Natural killer cell (primary cell): ENCODE measurements at regions not wholly inside any gene's neighbourhood (a gene's known extent, or its start where the extent isn't known, plus 50 kb on each side); places are given as distances from the start of the nearest gene placed in this dataset.

Source experiments
- ATAC-seq, 3 donors: fragments of 150-1000 bp in 2 of 3; fragments of 200-7000 bp in 1 of 3; cut with Tn5 transposase; 1 replicate in 1 of 3; 2 replicates in 2 of 3; pipeline ENCODE4 v1.10.0; 2021; ENCODE audit warnings: mild to moderate bottlenecking in 2 of 3, moderate library complexity in 2 of 3
- DNase-seq, 2 donors: peaks; one replicate each; pipeline versions ENCODE4 v3.0.0 to v3.0.0-alpha.2; 2013 to 2021; ENCODE audit warnings: mixed read lengths in 1 of 2
- H3K27ac ChIP-seq: one replicate; pipeline ENCODE4 v1.5.1; 2013; ENCODE audit warnings: mild to moderate bottlenecking, low read length
- H3K27me3 ChIP-seq: one replicate; pipeline ENCODE4 v1.6.1; 2013; ENCODE audit warnings: low read length; ENCODE audit not compliant: control insufficient read depth, insufficient read depth
- H3K36me3 ChIP-seq: one replicate; pipeline ENCODE4 v1.6.1; 2013; ENCODE audit warnings: low read length; ENCODE audit not compliant: control insufficient read depth, insufficient read depth
- H3K4me1 ChIP-seq: one replicate; pipeline ENCODE4 v1.6.1; 2013; ENCODE audit warnings: low read length; ENCODE audit not compliant: control insufficient read depth, insufficient read depth
- H3K4me3 ChIP-seq: one replicate; pipeline ENCODE4 v1.5.1; 2013; ENCODE audit warnings: low read length
- H3K9me3 ChIP-seq: one replicate; pipeline ENCODE4 v1.6.1; 2013; ENCODE audit warnings: low read length; ENCODE audit not compliant: control insufficient read depth, insufficient read depth
- H3K27ac Mint-ChIP-seq, 2 donors: one replicate each; pipeline ENCODE4 v1.8.0; 2022; ENCODE audit warnings: mild to moderate bottlenecking in 2 of 2, mixed read lengths in 2 of 2, moderate library complexity in 1 of 2
- H3K27me3 Mint-ChIP-seq, 2 donors: one replicate each; pipeline ENCODE4 v1.8.0; 2022; ENCODE audit warnings: low read depth in 2 of 2, mixed read lengths in 2 of 2
- H3K36me3 Mint-ChIP-seq: one replicate; pipeline ENCODE4 v1.8.0; 2022; ENCODE audit warnings: mixed read lengths
- H3K4me1 Mint-ChIP-seq, 2 donors: one replicate each; pipeline ENCODE4 v1.8.0; 2022; ENCODE audit warnings: mixed read lengths in 2 of 2
- H3K4me3 Mint-ChIP-seq: one replicate; pipeline ENCODE4 v1.8.0; 2022; ENCODE audit warnings: mild to moderate bottlenecking, moderate library complexity, mixed read lengths
- H3K9me3 Mint-ChIP-seq, 2 donors: one replicate each; pipeline ENCODE4 v1.8.0; 2022; ENCODE audit warnings: mixed read lengths in 2 of 2
- WGBS: methylation state at CpG from one replicate; pipeline ENCODE4 v1.1.7; 2013; ENCODE audit warnings: missing lambda C conversion rate; ENCODE audit not compliant: insufficient coverage; 5-methylcytosine and 5-hydroxymethylcytosine counted together
- intact Hi-C: fragments of 100-400 bp; cut with micrococcal nuclease; formaldehyde crosslinking; loops from one replicate; pipeline ENCODE4 v1.14.2; 2022
- TF ChIP-seq, protein P1 (sequence below): fragments of 200-600 bp; IDR thresholded peaks from one replicate; pipeline ENCODE4 v1.8.0; 2022; ENCODE audit warnings: antibody characterized with exemption

DNA sequence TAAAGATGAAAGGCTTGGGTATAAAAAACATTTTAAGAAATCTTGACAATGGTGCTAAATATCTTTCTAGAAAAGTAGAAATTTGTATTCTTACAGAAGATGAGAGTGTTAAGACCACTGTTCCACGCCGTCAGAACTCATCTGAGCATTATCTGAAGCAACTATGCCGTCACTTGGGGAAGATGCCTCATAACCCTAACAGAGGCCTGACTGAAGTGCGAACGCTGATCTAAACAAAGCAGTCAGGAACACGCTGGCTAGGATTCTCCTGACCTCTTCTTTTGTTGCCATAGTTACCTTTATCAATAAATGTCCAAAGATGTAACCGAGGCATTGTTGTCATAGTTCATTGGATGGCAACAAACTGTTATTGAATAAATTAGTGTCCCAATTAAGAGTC, 612.4 kb downstream of the LTN1 start:
- no peaks in the 10 kb centered on the region for H3K36me3 Mint-ChIP-seq
- H3K9me3 Mint-ChIP-seq: peaks cover 9 to 12% of the 10 kb centered on the region in 2 donors
- H3K27ac Mint-ChIP-seq: no peak overlapping the region
- DNase-seq (no peak), ATAC-seq (no peak)
- Histone ChIP-seq H3K4me1 (no peaks in the 10 kb centered on the region), H3K36me3 (no peaks in the 10 kb centered on the region), H3K9me3 (no peaks in the 10 kb centered on the region), H3K4me3 (no peak overlapping the region), H3K27me3 (no peaks in the 10 kb centered on the region), H3K27ac (no peak overlapping the region)
- no peak overlapping the region for H3K4me3 Mint-ChIP-seq
- no peaks in the 10 kb centered on the region for H3K27me3 Mint-ChIP-seq
- H3K4me1 Mint-ChIP-seq: peaks cover 0 to 5% of the 10 kb centered on the region in 2 donors
- TF ChIP-seq, protein P1, sequence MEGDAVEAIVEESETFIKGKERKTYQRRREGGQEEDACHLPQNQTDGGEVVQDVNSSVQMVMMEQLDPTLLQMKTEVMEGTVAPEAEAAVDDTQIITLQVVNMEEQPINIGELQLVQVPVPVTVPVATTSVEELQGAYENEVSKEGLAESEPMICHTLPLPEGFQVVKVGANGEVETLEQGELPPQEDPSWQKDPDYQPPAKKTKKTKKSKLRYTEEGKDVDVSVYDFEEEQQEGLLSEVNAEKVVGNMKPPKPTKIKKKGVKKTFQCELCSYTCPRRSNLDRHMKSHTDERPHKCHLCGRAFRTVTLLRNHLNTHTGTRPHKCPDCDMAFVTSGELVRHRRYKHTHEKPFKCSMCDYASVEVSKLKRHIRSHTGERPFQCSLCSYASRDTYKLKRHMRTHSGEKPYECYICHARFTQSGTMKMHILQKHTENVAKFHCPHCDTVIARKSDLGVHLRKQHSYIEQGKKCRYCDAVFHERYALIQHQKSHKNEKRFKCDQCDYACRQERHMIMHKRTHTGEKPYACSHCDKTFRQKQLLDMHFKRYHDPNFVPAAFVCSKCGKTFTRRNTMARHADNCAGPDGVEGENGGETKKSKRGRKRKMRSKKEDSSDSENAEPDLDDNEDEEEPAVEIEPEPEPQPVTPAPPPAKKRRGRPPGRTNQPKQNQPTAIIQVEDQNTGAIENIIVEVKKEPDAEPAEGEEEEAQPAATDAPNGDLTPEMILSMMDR: no peak
- 84% methylated on average over 6 of the region's 7 CpGs for WGBS
- intact Hi-C loops: no loop called here

DNA sequence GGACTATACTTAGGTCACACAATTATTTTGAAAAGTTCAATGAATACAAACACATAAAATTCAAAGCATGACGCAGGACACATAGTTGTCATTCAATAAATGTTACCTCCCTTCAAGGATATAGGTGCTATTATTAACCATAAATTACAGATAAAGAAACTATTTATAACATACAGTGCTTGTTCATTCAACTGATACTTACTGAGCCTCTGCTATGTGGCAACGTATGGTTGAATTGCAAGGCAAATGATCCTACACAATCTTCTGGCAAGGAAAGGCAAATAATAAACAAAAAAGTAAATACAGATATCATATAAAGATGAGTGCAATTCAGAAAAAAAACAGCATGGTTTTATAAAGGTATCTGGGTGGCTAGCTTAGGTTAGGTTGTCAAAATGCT, 614.7 kb downstream of the LTN1 start:
- H3K27ac ChIP-seq: no peak overlapping the region
- H3K36me3 ChIP-seq: no peaks in the 10 kb centered on the region
- no peak overlapping the region for H3K4me3 ChIP-seq
- no peaks in the 10 kb centered on the region for H3K4me1 ChIP-seq
- ATAC-seq (no peak), DNase-seq (no peak)
- Mint-ChIP-seq H3K9me3 (peaks cover 10 to 26% of the 10 kb centered on the region in 2 donors), H3K4me3 (no peak overlapping the region), H3K36me3 (peaks cover 20% of the 10 kb centered on the region), H3K27ac (no peak overlapping the region), H3K27me3 (no peaks in the 10 kb centered on the region), H3K4me1 (no peaks in the 10 kb centered on the region)
- no peaks in the 10 kb centered on the region for H3K27me3 ChIP-seq
- 100% methylated on average over 1 of the region's 2 CpGs for WGBS
- no peaks in the 10 kb centered on the region for H3K9me3 ChIP-seq
- intact Hi-C loops: no loop called here
- TF ChIP-seq, protein P1: no peak

DNA sequence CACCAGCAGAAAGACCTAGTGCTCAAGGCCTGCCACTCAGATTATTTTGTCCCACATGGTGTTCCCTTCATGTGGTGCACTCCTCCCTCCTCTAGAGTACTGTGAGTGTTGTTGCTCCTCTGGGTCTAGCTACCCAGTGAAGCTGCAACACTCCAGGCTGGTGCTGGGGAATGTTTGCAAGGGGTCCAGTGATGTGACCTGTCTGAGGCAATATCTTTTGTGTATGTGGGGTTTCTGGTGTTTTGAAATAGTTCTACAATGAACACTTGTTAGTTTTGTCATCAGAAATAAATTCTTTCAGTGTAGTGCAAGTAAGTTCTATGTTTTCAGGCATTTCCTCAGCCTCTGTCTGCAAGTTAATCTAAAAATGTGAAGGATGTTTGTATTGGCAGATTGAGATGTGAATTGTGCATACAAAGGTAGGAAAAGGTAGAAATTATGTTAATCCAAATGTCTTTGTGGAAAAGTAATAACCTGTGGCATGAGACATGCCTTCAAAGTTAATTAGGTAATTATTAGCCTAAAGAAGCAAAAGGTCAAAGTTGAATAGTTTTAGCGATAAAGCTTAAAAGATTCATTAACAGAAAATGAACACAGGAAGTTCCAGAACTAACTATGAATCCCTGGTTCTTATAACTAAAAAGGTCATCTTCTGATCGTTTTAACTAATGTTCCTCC, 616.8 kb downstream of the LTN1 start:
- ATAC-seq (no peak), DNase-seq (no peak)
- intact Hi-C loops: no loop called here
- TF ChIP-seq, protein P1: no peak
- H3K4me3 Mint-ChIP-seq: no peak overlapping the region
- H3K4me1 Mint-ChIP-seq: no peaks in the 10 kb centered on the region
- peaks cover 20% of the 10 kb centered on the region for H3K36me3 Mint-ChIP-seq
- H3K36me3 ChIP-seq: no peaks in the 10 kb centered on the region
- no peak overlapping the region for H3K27ac ChIP-seq
- 100% methylated on average over 1 of the region's 2 CpGs for whole genome bisulfite sequencing
- H3K27ac Mint-ChIP-seq: no peak overlapping the region
- H3K27me3 Mint-ChIP-seq: no peaks in the 10 kb centered on the region
- H3K27me3 ChIP-seq: no peaks in the 10 kb centered on the region
- H3K9me3 Mint-ChIP-seq: peaks cover 10 to 32% of the 10 kb centered on the region in 2 donors
- H3K4me1 ChIP-seq: no peaks in the 10 kb centered on the region
- H3K4me3 ChIP-seq: no peak overlapping the region
- H3K9me3 ChIP-seq: peaks cover 4% of the 10 kb centered on the region

DNA sequence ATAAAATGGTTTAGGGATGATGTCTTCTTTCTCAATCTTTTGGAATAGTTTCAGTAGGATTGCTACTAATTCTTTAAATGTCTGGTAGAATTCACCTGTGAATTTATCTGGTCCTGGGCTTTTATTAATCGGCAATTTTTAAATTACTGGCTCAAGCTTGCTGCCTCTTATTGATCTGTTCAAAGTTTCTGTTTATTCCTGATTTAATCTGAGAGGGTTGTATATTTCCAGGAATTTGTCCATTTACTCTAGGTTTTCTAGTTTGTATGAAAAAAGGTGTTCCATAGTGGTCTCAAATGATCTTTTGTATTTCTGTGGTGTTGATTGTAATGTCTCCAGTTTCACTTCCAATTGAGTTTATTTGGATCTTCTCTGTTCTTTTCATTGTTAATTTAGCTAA, 617.8 kb downstream of the LTN1 start:
- ATAC-seq (no peak), DNase-seq (no peak)
- no peak overlapping the region for H3K4me3 Mint-ChIP-seq
- H3K4me1 Mint-ChIP-seq: no peaks in the 10 kb centered on the region
- H3K9me3 Mint-ChIP-seq: peaks cover 13 to 32% of the 10 kb centered on the region in 2 donors
- H3K36me3 Mint-ChIP-seq: peaks cover 29% of the 10 kb centered on the region
- H3K9me3 ChIP-seq: peaks cover 4% of the 10 kb centered on the region
- no peaks in the 10 kb centered on the region for H3K27me3 ChIP-seq
- TF ChIP-seq, protein P1: no peak
- intact Hi-C loops: no loop called here
- H3K36me3 ChIP-seq: no peaks in the 10 kb centered on the region
- no peaks in the 10 kb centered on the region for H3K4me1 ChIP-seq
- H3K27me3 Mint-ChIP-seq: no peaks in the 10 kb centered on the region
- 92% methylated on average over 1 of the region's 1 CpG for WGBS
- no peak overlapping the region for H3K4me3 ChIP-seq
- H3K27ac Mint-ChIP-seq: no peak overlapping the region
- no peak overlapping the region for H3K27ac ChIP-seq
